Loucy (cell line): ENCODE measurements at regions not wholly inside any gene's neighbourhood (a gene's known extent, or its start where the extent isn't known, plus 50 kb on each side); places are given as distances from the start of the nearest gene placed in this dataset.

Experiments used
- CTCF ChIP-seq: fragments of 200-600 bp; sonication (generic); conservative IDR thresholded peaks from 2 replicates; pipeline ENCODE4 v1.5.1; 2014; ENCODE audit warnings: mild to moderate bottlenecking, antibody characterized with exemption, low read length
- EZH2phosphoT487 ChIP-seq: fragments of 200-600 bp; IDR thresholded peaks from 2 replicates; pipeline ENCODE4 v1.6.1; 2018; ENCODE audit warnings: antibody characterized with exemption, mild to moderate bottlenecking, moderate library complexity, borderline replicate concordance

DNA sequence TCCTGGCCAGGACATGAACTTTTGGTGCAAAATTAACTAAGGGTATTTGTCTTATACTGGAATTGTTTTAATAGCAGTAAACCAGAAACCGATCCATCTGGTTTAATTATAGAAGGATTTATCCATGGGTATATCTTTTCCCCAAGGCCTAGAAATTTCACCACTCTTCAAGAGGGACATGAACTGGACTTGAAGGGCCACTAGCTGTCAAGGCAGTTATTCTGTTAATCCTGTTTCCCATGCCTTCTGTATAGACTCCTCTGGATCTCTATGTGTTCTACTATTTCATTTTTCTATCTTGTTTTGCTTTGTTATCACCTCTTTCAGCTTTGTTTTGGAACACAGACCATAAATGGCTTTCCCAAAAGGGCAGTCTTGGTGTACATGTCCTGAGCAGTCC lies 467.6 kb downstream of the KIF4B start:
- TF ChIP-seq CTCF (no peak), EZH2phosphoT487 (no peak)
